Tibial nerve (tissue), 4 donors: ENCODE measurements at regions not wholly inside any gene's neighbourhood (a gene's known extent, or its start where the extent isn't known, plus 50 kb on each side); places are given as distances from the start of the nearest gene placed in this dataset.

Source experiments
- EP300 ChIP-seq, 2 donors: sonication (generic); formaldehyde crosslinking; IDR thresholded peaks; one replicate each; pipeline ENCODE4 v1.6.1; 2017; ENCODE audit warnings: antibody characterized with exemption in 2 of 2, mild to moderate bottlenecking in 1 of 2
- POLR2A ChIP-seq, 2 donors: fragments of 450-650 bp; IDR thresholded peaks; one replicate each; pipeline ENCODE4 v1.6.1; 2017; ENCODE audit warnings: antibody characterized with exemption in 2 of 2, mild to moderate bottlenecking in 2 of 2, moderate library complexity in 2 of 2
- TF ChIP-seq, protein P1 (sequence below), 5 experiments: fragments of 200-600 bp in 3 of 5; fragments of 450-650 bp in 2 of 5; sonication (generic) in 3 of 5; IDR thresholded peaks; one replicate each; pipeline ENCODE4 v1.5.1; 2016 to 2019; ENCODE audit warnings: antibody characterized with exemption in 5 of 5, mild to moderate bottlenecking in 3 of 5, moderate library complexity in 2 of 5

DNA sequence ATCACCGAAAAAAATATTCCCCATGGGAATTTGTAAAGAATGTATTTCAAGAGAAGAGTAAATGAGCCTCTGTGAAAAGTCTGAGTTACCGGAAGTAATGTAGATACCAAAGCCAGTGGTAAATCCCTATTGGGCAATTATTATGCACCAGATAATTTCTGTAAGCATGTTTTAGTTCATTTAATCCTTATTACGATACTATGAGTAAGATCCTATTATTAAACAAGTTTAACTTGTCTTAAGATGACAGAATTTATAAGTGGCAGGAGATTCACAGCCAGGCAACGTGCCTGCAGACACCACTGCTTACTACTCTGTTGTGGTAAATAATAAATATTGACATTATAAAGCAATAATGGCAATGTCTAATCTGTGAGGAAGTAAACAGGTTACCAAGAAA lies 280.8 kb upstream of the RGPD4 start:
- TF ChIP-seq, protein P1, sequence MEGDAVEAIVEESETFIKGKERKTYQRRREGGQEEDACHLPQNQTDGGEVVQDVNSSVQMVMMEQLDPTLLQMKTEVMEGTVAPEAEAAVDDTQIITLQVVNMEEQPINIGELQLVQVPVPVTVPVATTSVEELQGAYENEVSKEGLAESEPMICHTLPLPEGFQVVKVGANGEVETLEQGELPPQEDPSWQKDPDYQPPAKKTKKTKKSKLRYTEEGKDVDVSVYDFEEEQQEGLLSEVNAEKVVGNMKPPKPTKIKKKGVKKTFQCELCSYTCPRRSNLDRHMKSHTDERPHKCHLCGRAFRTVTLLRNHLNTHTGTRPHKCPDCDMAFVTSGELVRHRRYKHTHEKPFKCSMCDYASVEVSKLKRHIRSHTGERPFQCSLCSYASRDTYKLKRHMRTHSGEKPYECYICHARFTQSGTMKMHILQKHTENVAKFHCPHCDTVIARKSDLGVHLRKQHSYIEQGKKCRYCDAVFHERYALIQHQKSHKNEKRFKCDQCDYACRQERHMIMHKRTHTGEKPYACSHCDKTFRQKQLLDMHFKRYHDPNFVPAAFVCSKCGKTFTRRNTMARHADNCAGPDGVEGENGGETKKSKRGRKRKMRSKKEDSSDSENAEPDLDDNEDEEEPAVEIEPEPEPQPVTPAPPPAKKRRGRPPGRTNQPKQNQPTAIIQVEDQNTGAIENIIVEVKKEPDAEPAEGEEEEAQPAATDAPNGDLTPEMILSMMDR (IDR thresholded peaks at IDR 0.05), result no peak
- TF ChIP-seq POLR2A (IDR thresholded peaks at IDR 0.05) (no peak), EP300 (IDR thresholded peaks at IDR 0.05) (no peak)
